Large intestine (tissue), 3 donors: ENCODE measurements at regions not wholly inside any gene's neighbourhood (a gene's known extent, or its start where the extent isn't known, plus 50 kb on each side); places are given as distances from the start of the nearest gene placed in this dataset.

Source experiments
- DNase-seq, 2 donors: peaks; one replicate each; pipeline versions ENCODE4 v3.0.0 to v3.0.0-alpha.2; 2013
- H3K27ac ChIP-seq: one replicate; pipeline ENCODE4 v1.5.1; 2013; ENCODE audit warnings: low read length
- H3K27me3 ChIP-seq: 2 replicates; pipeline ENCODE4 v1.6.1; 2013; ENCODE audit warnings: low read length; ENCODE audit not compliant: control insufficient read depth, insufficient read depth
- H3K36me3 ChIP-seq: 2 replicates; pipeline ENCODE4 v1.6.1; 2013; ENCODE audit warnings: low read length; ENCODE audit not compliant: control insufficient read depth, insufficient read depth
- H3K4me1 ChIP-seq: one replicate; pipeline ENCODE4 v1.6.1; 2013; ENCODE audit warnings: low read length; ENCODE audit not compliant: control insufficient read depth, insufficient read depth
- H3K4me3 ChIP-seq: one replicate; pipeline ENCODE4 v1.5.1; 2013; ENCODE audit warnings: low read length
- H3K9me3 ChIP-seq: one replicate; pipeline ENCODE4 v1.6.1; 2013; ENCODE audit warnings: mild to moderate bottlenecking, low read depth, low read length, moderate library complexity; ENCODE audit not compliant: control insufficient read depth
- WGBS: methylation state at CpG from one replicate; pipeline ENCODE4 v1.1.5; 2013; ENCODE audit warnings: low lambda C conversion rate; ENCODE audit not compliant: insufficient coverage; 5-methylcytosine and 5-hydroxymethylcytosine counted together

GRCh38 chr7:33781796-33782195 lies 123.5 kb upstream of the BMPER start:
- 100% methylated on average over 1 of the region's 3 CpGs for WGBS
- no peaks in the 10 kb centered on the region for H3K4me1 ChIP-seq
- no peaks in the 10 kb centered on the region for H3K36me3 ChIP-seq
- no peak for DNase-seq
- H3K27me3 ChIP-seq, result no peaks in the 10 kb centered on the region
- H3K4me3 ChIP-seq, result no peak overlapping the region
- H3K27ac ChIP-seq, result no peak overlapping the region
- H3K9me3 ChIP-seq, result peaks cover 6% of the 10 kb centered on the region

- Histone ChIP-seq H3K9me3 (peaks cover 6% of the 10 kb centered on the region), H3K4me3 (no peak overlapping the region), H3K4me1 (no peaks in the 10 kb centered on the region), H3K27me3 (no peaks in the 10 kb centered on the region), H3K36me3 (no peaks in the 10 kb centered on the region), H3K27ac (no peak overlapping the region)
- WGBS, result 100% methylated on average over 1 of the region's 2 CpGs
- no peak for DNase-seq
Measured at GRCh38 chr7:33784000-33784399, 121.3 kb upstream of the BMPER start.

- Histone ChIP-seq H3K9me3 (peaks cover 1% of the 10 kb centered on the region), H3K27me3 (no peaks in the 10 kb centered on the region), H3K27ac (no peak overlapping the region), H3K36me3 (no peaks in the 10 kb centered on the region), H3K4me1 (no peaks in the 10 kb centered on the region), H3K4me3 (no peak overlapping the region)
- 71% methylated on average over 1 of the region's 6 CpGs for WGBS
- no peak for DNase-seq
Measured at GRCh38 chr7:33788531-33788930, 116.8 kb upstream of the BMPER start.

GRCh38 chr7:33789871-33790630 lies 115.3 kb upstream of the BMPER start:
- DNase-seq, result no peak
- H3K4me1 ChIP-seq, result no peaks in the 10 kb centered on the region
- H3K27me3 ChIP-seq, result no peaks in the 10 kb centered on the region
- no peaks in the 10 kb centered on the region for H3K9me3 ChIP-seq
- no peak overlapping the region for H3K27ac ChIP-seq
- no peak overlapping the region for H3K4me3 ChIP-seq
- WGBS, result 76% methylated on average over 6 of the region's 11 CpGs
- H3K36me3 ChIP-seq, result no peaks in the 10 kb centered on the region

- Histone ChIP-seq H3K9me3 (no peaks in the 10 kb centered on the region), H3K4me1 (no peaks in the 10 kb centered on the region), H3K27ac (no peak overlapping the region), H3K36me3 (no peaks in the 10 kb centered on the region), H3K4me3 (no peak overlapping the region), H3K27me3 (no peaks in the 10 kb centered on the region)
- DNase-seq, result no peak
- 33% methylated on average over 1 of the region's 5 CpGs for WGBS
Measured at GRCh38 chr7:33790746-33791145, 114.6 kb upstream of the BMPER start.

GRCh38 chr7:33792041-33792440 lies 113.3 kb upstream of the BMPER start:
- WGBS, result no CpG with 5 or more reads among the region's 2 CpGs
- DNase-seq, result no peak

GRCh38 chr7:33792547-33793105 lies 112.7 kb upstream of the BMPER start:
- no peak overlapping the region for H3K27ac ChIP-seq
- no peak for DNase-seq
- 100% methylated on average over 1 of the region's 4 CpGs for WGBS
- no peak overlapping the region for H3K4me3 ChIP-seq
- no peaks in the 10 kb centered on the region for H3K27me3 ChIP-seq
- H3K4me1 ChIP-seq, result no peaks in the 10 kb centered on the region
- no peaks in the 10 kb centered on the region for H3K36me3 ChIP-seq
- H3K9me3 ChIP-seq, result no peaks in the 10 kb centered on the region

More at GRCh38 chr7:33792041-33792440, 113.3 kb upstream of the BMPER start:
- H3K9me3 ChIP-seq, result no peaks in the 10 kb centered on the region
- H3K4me3 ChIP-seq, result no peak overlapping the region
- H3K27me3 ChIP-seq, result no peaks in the 10 kb centered on the region
- no peaks in the 10 kb centered on the region for H3K36me3 ChIP-seq
- no peak overlapping the region for H3K27ac ChIP-seq
- H3K4me1 ChIP-seq, result no peaks in the 10 kb centered on the region

GRCh38 chr7:33793616-33794015 lies 111.7 kb upstream of the BMPER start:
- Histone ChIP-seq H3K27ac (no peak overlapping the region), H3K4me3 (no peak overlapping the region), H3K27me3 (no peaks in the 10 kb centered on the region), H3K9me3 (no peaks in the 10 kb centered on the region), H3K36me3 (no peaks in the 10 kb centered on the region), H3K4me1 (no peaks in the 10 kb centered on the region)
- WGBS, result no CpG with 5 or more reads among the region's 2 CpGs
- no peak for DNase-seq

GRCh38 chr7:33794419-33794818 lies 110.9 kb upstream of the BMPER start:
- no peak for DNase-seq
- no peak overlapping the region for H3K27ac ChIP-seq
- no peak overlapping the region for H3K4me3 ChIP-seq
- no peaks in the 10 kb centered on the region for H3K27me3 ChIP-seq
- 100% methylated on average over 1 of the region's 6 CpGs for WGBS
- no peaks in the 10 kb centered on the region for H3K9me3 ChIP-seq
- H3K4me1 ChIP-seq, result no peaks in the 10 kb centered on the region
- no peaks in the 10 kb centered on the region for H3K36me3 ChIP-seq

GRCh38 chr7:33794959-33795358 lies 110.4 kb upstream of the BMPER start:
- WGBS, result 94% methylated on average over 3 of the region's 6 CpGs
- no peak overlapping the region for H3K27ac ChIP-seq
- no peaks in the 10 kb centered on the region for H3K36me3 ChIP-seq
- DNase-seq, result no peak
- no peaks in the 10 kb centered on the region for H3K27me3 ChIP-seq
- no peak overlapping the region for H3K4me3 ChIP-seq
- no peaks in the 10 kb centered on the region for H3K9me3 ChIP-seq
- no peaks in the 10 kb centered on the region for H3K4me1 ChIP-seq

- Histone ChIP-seq H3K4me1 (no peaks in the 10 kb centered on the region), H3K36me3 (no peaks in the 10 kb centered on the region), H3K27ac (no peak overlapping the region), H3K4me3 (no peak overlapping the region), H3K9me3 (no peaks in the 10 kb centered on the region), H3K27me3 (no peaks in the 10 kb centered on the region)
- whole genome bisulfite sequencing, result 100% methylated on average over 1 of the region's 1 CpG
- DNase-seq, result no peak
Measured at GRCh38 chr7:33796538-33796937, 108.8 kb upstream of the BMPER start.
